A549 (cell line): ENCODE measurements at regions not wholly inside any gene's neighbourhood (a gene's known extent, or its start where the extent isn't known, plus 50 kb on each side); places are given as distances from the start of the nearest gene placed in this dataset.

Source experiments
- BHLHE40 ChIP-seq: IDR thresholded peaks from 2 replicates; pipeline ENCODE4 v1.6.1; 2012; ENCODE audit warnings: low read depth, low read length, inconsistent platforms
- CTCF ChIP-seq: fragments of >200 bp; sonication (Bioruptor Twin); formaldehyde crosslinking; IDR thresholded peaks from 3 replicates; pipeline ENCODE4 v1.5.1; 2016
- HOXA7 ChIP-seq: fragments of 250-450 bp; sonication (Bioruptor Pico); IDR thresholded peaks from 2 replicates; pipeline ENCODE4 v1.5.0; 2020; ENCODE audit warnings: mild to moderate bottlenecking, moderate library complexity
- KDM1A ChIP-seq: fragments of 200-600 bp; sonication (generic); IDR thresholded peaks from 2 replicates; pipeline ENCODE4 v1.6.1; 2016; ENCODE audit warnings: low read depth, mild to moderate bottlenecking
- MAX ChIP-seq: IDR thresholded peaks from 2 replicates; pipeline ENCODE4 v1.6.1; 2012
- POLR2A ChIP-seq: IDR thresholded peaks from 2 replicates; pipeline ENCODE4 v1.6.1; 2012; ENCODE audit warnings: mild to moderate bottlenecking, low read length

DNA sequence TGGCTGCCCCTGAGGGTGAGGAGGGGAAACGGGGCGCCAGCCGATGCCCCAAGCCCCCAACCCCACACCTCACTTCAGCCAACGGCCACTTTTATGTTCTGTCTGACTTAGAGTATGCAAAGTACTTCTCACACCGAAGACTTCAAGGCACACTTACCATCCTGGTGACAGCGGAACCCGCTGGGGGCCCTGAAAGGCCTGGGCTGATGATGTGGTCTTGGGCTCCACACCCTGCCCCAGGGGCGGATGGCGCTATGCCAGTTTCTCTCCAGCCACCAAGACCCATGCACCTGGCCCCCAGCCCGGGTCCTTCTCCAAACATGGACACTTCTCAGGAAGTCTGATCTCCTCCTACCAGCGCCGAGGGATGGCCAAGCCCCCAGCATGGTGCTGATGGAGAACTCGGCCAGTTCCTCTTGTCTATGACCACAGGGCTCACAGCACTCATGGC is 175.4 kb downstream of the CTTN start:
- TF ChIP-seq HOXA7 = no peak
- no peak for TF ChIP-seq KDM1A
- no peak for TF ChIP-seq CTCF
- TF ChIP-seq MAX = no peak
- TF ChIP-seq BHLHE40 = no peak
- TF ChIP-seq POLR2A = no peak
